ENCODE measurements at regions not wholly inside any gene's neighbourhood (a gene's known extent, or its start where the extent isn't known, plus 50 kb on each side); places are given as distances from the start of the nearest gene placed in this dataset.

DNA sequence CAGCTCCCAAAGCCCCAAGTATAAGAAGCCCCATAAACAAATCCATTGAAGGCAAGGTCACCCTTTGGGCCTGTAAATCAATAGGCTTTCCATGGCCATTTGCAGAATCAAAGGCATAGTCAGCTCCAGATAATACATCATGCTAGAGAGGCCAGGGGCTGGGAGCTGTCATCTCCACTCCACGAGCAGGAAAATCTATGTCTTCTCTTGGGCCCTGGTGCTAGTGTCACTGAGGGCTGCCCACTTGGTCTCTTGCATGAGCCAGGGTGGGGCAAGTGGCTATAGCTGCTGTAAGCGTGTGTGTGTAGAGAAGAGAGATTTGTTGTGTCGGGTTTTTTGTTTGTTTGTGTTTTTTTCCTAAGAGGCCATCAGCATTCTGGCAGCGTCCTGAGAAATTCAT is 90.0 kb upstream of the ZNF618 start:
- Histone ChIP-seq H3K4me1 (ENCODE audit: insufficient read depth, low read length, poor library complexity, severe bottlenecking) (no peaks in the 10 kb centered on the region), H3K79me2 (ENCODE audit: insufficient read depth, low read length) (no peaks in the 10 kb centered on the region), H3K4me2 (ENCODE audit: low read depth, low read length, poor library complexity, severe bottlenecking) (no peak overlapping the region), H3K27me3 (ENCODE audit: insufficient read depth, low read length, poor library complexity, severe bottlenecking) (no peaks in the 10 kb centered on the region), H3K9ac (ENCODE audit: low read depth, low read length, poor library complexity, severe bottlenecking) (no peak overlapping the region), H3K9me2 (replicated peaks; ENCODE audit: low read depth, low read length) (no peaks in the 10 kb centered on the region), H3K9me3 (ENCODE audit: insufficient read depth, low read depth, low read length) (no peaks in the 10 kb centered on the region), H4K20me1 (ENCODE audit: insufficient read depth, low read length, poor library complexity, severe bottlenecking) (no peaks in the 10 kb centered on the region), H3K36me3 (ENCODE audit: insufficient read depth, low read length) (no peaks in the 10 kb centered on the region), H3F3A (ENCODE audit: low read depth) (no peaks in the 10 kb centered on the region), H3K4me3 (ENCODE audit: low read length, poor library complexity, severe bottlenecking) (no peak overlapping the region), H2AFZ (ENCODE audit: low read length) (no peak overlapping the region)
- TF ChIP-seq, protein P1, sequence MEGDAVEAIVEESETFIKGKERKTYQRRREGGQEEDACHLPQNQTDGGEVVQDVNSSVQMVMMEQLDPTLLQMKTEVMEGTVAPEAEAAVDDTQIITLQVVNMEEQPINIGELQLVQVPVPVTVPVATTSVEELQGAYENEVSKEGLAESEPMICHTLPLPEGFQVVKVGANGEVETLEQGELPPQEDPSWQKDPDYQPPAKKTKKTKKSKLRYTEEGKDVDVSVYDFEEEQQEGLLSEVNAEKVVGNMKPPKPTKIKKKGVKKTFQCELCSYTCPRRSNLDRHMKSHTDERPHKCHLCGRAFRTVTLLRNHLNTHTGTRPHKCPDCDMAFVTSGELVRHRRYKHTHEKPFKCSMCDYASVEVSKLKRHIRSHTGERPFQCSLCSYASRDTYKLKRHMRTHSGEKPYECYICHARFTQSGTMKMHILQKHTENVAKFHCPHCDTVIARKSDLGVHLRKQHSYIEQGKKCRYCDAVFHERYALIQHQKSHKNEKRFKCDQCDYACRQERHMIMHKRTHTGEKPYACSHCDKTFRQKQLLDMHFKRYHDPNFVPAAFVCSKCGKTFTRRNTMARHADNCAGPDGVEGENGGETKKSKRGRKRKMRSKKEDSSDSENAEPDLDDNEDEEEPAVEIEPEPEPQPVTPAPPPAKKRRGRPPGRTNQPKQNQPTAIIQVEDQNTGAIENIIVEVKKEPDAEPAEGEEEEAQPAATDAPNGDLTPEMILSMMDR (conservative IDR thresholded peaks at IDR 0.05; ENCODE audit: low read length) = no peak
- TF ChIP-seq EZH2phosphoT487 (IDR thresholded peaks at IDR 0.05; ENCODE audit: borderline replicate concordance) = no peak

DNA sequence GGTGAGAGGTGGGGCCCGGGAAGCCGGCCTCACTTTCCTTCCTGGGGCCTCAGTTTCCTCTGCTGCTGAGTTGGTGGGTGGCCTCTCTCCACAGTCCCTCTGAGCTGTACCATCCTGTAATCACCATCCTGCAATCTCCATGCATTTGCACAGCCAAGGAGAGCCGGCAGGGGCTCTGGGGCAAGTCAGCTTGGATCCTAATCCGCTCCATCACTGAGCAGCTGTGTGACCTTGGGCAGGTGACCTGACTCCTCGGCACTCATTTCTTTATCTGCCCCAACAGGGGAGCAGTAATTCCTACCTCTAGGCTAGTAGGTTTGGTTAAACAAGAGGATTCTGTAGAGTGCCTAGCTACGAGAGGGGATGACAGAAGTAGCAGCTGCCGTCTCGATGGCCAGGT is 88.2 kb upstream of the ZNF618 start:
- Histone ChIP-seq H3K27me3 (ENCODE audit: insufficient read depth, low read length, poor library complexity, severe bottlenecking) (no peaks in the 10 kb centered on the region), H3K9ac (ENCODE audit: low read depth, low read length, poor library complexity, severe bottlenecking) (no peak overlapping the region), H3K79me2 (ENCODE audit: insufficient read depth, low read length) (no peaks in the 10 kb centered on the region), H3K4me3 (ENCODE audit: low read length, poor library complexity, severe bottlenecking) (no peak overlapping the region), H4K20me1 (ENCODE audit: insufficient read depth, low read length, poor library complexity, severe bottlenecking) (no peaks in the 10 kb centered on the region), H3F3A (ENCODE audit: low read depth) (no peaks in the 10 kb centered on the region), H3K36me3 (ENCODE audit: insufficient read depth, low read length) (no peaks in the 10 kb centered on the region), H3K9me2 (replicated peaks; ENCODE audit: low read depth, low read length) (no peaks in the 10 kb centered on the region), H3K4me1 (ENCODE audit: insufficient read depth, low read length, poor library complexity, severe bottlenecking) (no peaks in the 10 kb centered on the region), H2AFZ (ENCODE audit: low read length) (no peak overlapping the region), H3K9me3 (ENCODE audit: insufficient read depth, low read depth, low read length) (no peaks in the 10 kb centered on the region), H3K4me2 (ENCODE audit: low read depth, low read length, poor library complexity, severe bottlenecking) (no peak overlapping the region)
- TF ChIP-seq EZH2phosphoT487 (IDR thresholded peaks at IDR 0.05; ENCODE audit: borderline replicate concordance) = no peak
- TF ChIP-seq, protein P1 (conservative IDR thresholded peaks at IDR 0.05; ENCODE audit: low read length) = no peak

DNA sequence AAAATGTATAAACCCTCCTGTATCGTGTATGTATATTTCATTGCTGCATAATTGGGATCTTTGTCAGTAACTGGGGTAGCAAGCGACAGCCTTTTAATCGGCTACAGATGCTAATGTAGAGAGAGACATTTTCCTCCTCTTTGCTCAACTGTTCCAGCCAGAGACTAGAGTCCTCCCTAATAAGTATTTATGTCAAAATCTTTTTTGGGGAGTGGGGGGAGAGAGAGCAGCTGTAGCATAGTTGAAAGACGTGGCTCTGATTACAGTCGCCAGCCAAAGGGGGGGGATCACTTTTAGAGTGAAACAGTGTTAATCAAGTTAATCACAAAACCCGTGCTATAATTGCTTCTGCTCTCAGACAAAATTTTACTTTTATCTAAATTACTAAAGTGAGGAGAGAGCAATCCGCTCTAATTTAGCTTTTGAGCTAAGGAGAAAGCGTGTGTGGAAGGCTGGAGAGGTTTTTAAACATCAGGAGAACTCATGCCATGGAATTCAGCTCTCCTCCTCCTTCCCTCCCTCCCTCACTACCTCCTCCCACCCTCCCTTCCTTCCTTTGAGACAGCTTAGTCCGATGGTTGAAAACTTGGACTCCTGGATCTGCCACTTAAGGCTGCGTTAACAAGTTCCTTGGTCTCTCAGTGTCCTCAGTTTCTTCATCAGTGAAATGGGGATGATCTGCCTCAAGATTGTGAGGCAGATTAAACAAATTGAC is 87.3 kb upstream of the ZNF618 start:
- Histone ChIP-seq H3K9me2 (replicated peaks; ENCODE audit: low read depth, low read length) (no peaks in the 10 kb centered on the region), H3K9me3 (ENCODE audit: insufficient read depth, low read depth, low read length) (no peaks in the 10 kb centered on the region), H3K4me2 (ENCODE audit: low read depth, low read length, poor library complexity, severe bottlenecking) (no peak overlapping the region), H4K20me1 (ENCODE audit: insufficient read depth, low read length, poor library complexity, severe bottlenecking) (no peaks in the 10 kb centered on the region), H3K9ac (ENCODE audit: low read depth, low read length, poor library complexity, severe bottlenecking) (no peak overlapping the region), H3K4me3 (ENCODE audit: low read length, poor library complexity, severe bottlenecking) (no peak overlapping the region), H3K79me2 (ENCODE audit: insufficient read depth, low read length) (no peaks in the 10 kb centered on the region), H3K36me3 (ENCODE audit: insufficient read depth, low read length) (no peaks in the 10 kb centered on the region), H2AFZ (ENCODE audit: low read length) (no peak overlapping the region), H3F3A (ENCODE audit: low read depth) (no peaks in the 10 kb centered on the region), H3K4me1 (ENCODE audit: insufficient read depth, low read length, poor library complexity, severe bottlenecking) (no peaks in the 10 kb centered on the region), H3K27me3 (ENCODE audit: insufficient read depth, low read length, poor library complexity, severe bottlenecking) (no peaks in the 10 kb centered on the region)
- no peak for TF ChIP-seq EZH2phosphoT487 (IDR thresholded peaks at IDR 0.05; ENCODE audit: borderline replicate concordance)
- TF ChIP-seq, protein P1 (conservative IDR thresholded peaks at IDR 0.05; ENCODE audit: low read length) = no peak
